ENCODE measurements at regions not wholly inside any gene's neighbourhood (a gene's known extent, or its start where the extent isn't known, plus 50 kb on each side); places are given as distances from the start of the nearest gene placed in this dataset.

DNA sequence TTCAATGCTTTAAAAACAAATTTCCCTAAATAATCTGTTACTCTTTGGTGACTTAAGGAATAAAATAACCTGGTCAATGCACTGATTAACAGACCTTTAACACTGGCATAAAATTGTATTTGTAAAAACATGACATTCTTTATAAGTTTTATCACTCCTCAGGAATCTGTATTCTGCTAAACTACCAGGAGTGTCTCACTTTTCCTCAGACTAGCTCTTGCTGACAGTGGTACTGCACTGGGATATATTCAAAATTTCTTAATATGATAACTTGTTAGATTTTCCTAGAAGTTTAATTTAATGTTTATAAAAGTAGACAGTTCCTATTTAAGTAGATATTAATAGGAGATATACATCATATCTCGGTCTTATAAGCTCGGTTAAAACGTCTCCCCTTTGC is 363.4 kb upstream of the ARHGEF26 start:
- no peak for DNase-seq
- no peak for ATAC-seq
- no peaks in the 10 kb centered on the region for H3K36me3 ChIP-seq (replicated peaks in 1 of 2; ENCODE audit: insufficient read depth in 1 of 2, low read depth in 2 of 2)
- H3K9me3 ChIP-seq, result no peaks in the 10 kb centered on the region
- no peak overlapping the region for H3K27ac ChIP-seq
- intact Hi-C loops (cut with DNase I), result no loop called here
- no peaks in the 10 kb centered on the region for H3K27me3 ChIP-seq
- no peak overlapping the region for H3K4me3 ChIP-seq
- TF ChIP-seq, protein P1, sequence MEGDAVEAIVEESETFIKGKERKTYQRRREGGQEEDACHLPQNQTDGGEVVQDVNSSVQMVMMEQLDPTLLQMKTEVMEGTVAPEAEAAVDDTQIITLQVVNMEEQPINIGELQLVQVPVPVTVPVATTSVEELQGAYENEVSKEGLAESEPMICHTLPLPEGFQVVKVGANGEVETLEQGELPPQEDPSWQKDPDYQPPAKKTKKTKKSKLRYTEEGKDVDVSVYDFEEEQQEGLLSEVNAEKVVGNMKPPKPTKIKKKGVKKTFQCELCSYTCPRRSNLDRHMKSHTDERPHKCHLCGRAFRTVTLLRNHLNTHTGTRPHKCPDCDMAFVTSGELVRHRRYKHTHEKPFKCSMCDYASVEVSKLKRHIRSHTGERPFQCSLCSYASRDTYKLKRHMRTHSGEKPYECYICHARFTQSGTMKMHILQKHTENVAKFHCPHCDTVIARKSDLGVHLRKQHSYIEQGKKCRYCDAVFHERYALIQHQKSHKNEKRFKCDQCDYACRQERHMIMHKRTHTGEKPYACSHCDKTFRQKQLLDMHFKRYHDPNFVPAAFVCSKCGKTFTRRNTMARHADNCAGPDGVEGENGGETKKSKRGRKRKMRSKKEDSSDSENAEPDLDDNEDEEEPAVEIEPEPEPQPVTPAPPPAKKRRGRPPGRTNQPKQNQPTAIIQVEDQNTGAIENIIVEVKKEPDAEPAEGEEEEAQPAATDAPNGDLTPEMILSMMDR (IDR thresholded peaks at IDR 0.05), result no peak
- no peak for TF ChIP-seq POLR2A (IDR thresholded peaks at IDR 0.05)
- 52 to 64% methylated on average over 3 of the region's 3 CpGs for WGBS, 2 donors
- no peaks in the 10 kb centered on the region for H3K4me1 ChIP-seq

DNA sequence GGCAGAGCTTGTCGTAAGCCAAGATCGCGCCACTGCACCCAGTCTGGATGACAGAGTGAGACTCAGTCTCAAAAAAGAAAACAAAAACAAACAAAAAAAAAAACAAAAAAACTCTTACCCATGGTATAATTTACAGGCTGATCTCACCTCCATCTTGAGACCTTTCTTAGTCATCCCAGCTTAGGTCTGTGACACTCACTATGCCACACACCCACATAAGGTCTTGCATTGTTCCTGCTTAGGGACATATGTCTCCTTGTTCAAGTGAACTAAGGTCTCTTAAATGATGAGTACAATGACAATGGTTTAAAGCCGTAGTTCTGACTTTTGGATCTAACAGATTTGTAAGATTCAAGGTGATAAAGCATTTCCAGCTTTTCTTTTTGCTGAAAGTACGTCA is 360.2 kb upstream of the ARHGEF26 start:
- ATAC-seq (no peak), DNase-seq (no peak)
- Histone ChIP-seq H3K27ac (no peak overlapping the region), H3K4me3 (no peak overlapping the region), H3K27me3 (no peaks in the 10 kb centered on the region), H3K36me3 (replicated peaks in 1 of 2; ENCODE audit: insufficient read depth in 1 of 2, low read depth in 2 of 2) (no peaks in the 10 kb centered on the region), H3K4me1 (no peaks in the 10 kb centered on the region), H3K9me3 (no peaks in the 10 kb centered on the region)
- WGBS, 2 donors, result 68 to 72% methylated on average over 5 of the region's 5 CpGs
- no peak for TF ChIP-seq POLR2A (IDR thresholded peaks at IDR 0.05)
- TF ChIP-seq, protein P1 (IDR thresholded peaks at IDR 0.05), result no peak
- intact Hi-C loops (cut with DNase I), result loop anchor here (10.0 kb wide), 1 partner anchor 716 kb away; no protein-coding TSS in a partner anchor

DNA sequence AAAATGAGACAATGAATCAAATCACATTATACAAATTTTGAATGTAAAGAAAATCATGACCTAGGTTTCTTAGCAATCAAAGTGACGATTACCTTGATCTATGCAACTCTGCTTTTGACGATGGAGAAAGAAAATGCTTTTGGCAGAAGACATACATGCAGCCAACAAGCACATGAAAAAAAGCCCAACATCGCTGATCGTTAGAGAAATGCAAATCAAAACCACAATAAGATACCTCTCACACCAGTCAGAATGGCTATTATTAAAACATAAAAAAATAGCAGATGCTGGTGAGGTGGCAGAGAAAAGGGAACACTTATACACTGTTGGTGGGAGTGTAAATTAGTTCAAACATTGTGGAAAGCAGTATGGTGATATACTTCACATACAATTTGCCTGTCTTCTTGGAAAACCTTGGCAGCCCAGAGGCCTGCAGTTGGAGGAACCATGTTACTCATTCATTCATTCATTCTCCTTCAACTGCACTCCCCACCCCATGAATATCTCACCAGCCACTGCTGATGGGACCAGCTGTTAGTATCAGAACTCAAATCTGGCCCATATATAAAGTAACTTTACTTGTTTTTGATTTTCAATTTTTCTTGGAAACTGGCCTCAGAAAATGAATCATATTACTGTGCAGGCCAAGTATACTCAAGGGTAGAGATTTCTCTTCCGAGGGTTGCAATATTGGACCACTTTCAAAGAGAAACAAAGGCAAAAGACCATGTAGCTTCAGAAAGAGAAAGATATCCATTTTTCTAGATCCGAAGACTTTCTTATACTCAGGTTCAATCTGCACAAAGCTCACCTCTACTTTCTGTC is 358.6 kb upstream of the ARHGEF26 start:
- Histone ChIP-seq H3K27me3 (no peaks in the 10 kb centered on the region), H3K4me3 (no peak overlapping the region), H3K9me3 (no peaks in the 10 kb centered on the region), H3K27ac (no peak overlapping the region), H3K4me1 (no peaks in the 10 kb centered on the region), H3K36me3 (replicated peaks in 1 of 2; ENCODE audit: insufficient read depth in 1 of 2, low read depth in 2 of 2) (no peaks in the 10 kb centered on the region)
- DNase-seq (no peak), ATAC-seq (no peak)
- 73 to 79% methylated on average over 6 of the region's 6 CpGs for WGBS, 2 donors
- TF ChIP-seq POLR2A (IDR thresholded peaks at IDR 0.05), result no peak
- TF ChIP-seq, protein P1 (IDR thresholded peaks at IDR 0.05), result no peak
- intact Hi-C loops (cut with DNase I), result loop anchor here (10.0 kb wide), 1 partner anchor 718 kb away; no protein-coding TSS in a partner anchor

DNA sequence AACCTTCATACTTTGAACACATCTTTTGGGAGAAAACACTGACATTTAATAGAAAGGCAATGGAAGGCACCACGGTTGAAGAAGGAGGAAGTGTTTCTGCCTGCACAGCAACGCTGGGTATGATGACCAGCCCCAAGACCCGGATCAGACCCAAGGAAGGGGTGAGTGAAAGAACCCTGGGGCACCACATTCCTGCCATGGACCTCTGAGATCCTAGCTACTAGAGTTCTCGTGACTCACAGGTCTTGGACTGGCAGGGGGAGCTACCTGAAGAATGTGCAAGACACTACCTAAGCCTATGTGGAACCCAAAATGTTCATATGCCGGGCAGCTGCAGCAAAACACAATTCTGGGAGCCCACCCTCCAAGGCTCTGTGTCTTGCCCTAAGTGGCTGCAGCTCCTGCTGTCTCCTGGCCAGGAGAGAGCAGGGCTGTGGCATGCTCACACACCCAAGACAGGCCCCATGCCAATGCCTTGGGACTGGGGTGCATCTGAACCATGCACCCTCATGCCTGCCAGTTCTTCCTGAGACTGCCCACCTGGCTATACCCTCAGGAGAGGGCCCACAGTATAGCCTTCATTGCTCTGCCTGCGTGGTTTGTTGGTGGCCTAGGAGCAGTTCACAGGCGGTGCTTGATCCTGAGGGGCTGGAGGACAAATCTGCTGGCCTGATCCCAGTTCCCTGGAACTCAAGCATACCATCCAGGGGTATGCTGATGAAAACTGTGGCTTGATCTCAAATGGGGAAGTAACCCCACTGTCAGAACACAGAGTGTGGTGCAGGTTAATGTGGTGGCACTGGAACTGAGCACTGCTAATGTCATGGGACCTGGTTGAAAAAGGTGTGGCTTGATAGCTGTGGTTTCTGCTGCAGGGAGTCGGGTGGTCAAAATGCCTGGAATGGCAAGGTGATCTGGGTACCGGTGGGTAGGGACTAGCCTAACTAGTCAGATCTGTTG is 353.3 kb upstream of the ARHGEF26 start:
- Histone ChIP-seq H3K4me3 (no peak overlapping the region), H3K27ac (no peak overlapping the region), H3K9me3 (no peaks in the 10 kb centered on the region), H3K4me1 (no peaks in the 10 kb centered on the region), H3K36me3 (replicated peaks in 1 of 2; ENCODE audit: insufficient read depth in 1 of 2, low read depth in 2 of 2) (no peaks in the 10 kb centered on the region), H3K27me3 (no peaks in the 10 kb centered on the region)
- DNase-seq (no peak), ATAC-seq (no peak)
- no peak for TF ChIP-seq POLR2A (IDR thresholded peaks at IDR 0.05)
- TF ChIP-seq, protein P1 (IDR thresholded peaks at IDR 0.05), result no peak
- 58 to 66% methylated on average over 9 of the region's 9 CpGs for WGBS, 2 donors
- intact Hi-C loops (cut with DNase I), result loop anchor here (10.0 kb wide), 1 partner anchor 723 kb away; no protein-coding TSS in a partner anchor

All from body of pancreas (tissue), 4 donors.